H1 (cell line): ENCODE measurements at regions not wholly inside any gene's neighbourhood (a gene's known extent, or its start where the extent isn't known, plus 50 kb on each side); places are given as distances from the start of the nearest gene placed in this dataset.

Experiments used
- CTCF ChIA-PET: fragments of 300-600 bp; sonication (Branson Sonifier 250); formaldehyde crosslinking; loops from one replicate; lab custom pipeline; 2021; ENCODE audit not compliant: partially characterized antibody; lab: Charles Lee
- POLR2A ChIA-PET: fragments of 300-600 bp; sonication (Branson Sonifier 250); formaldehyde crosslinking; loops from one replicate; lab custom pipeline; 2021; ENCODE audit warnings: inconsistent platforms; ENCODE audit not compliant: partially characterized antibody; lab: Charles Lee
- DNase-seq, 2 experiments: peaks; one replicate each; pipeline versions ENCODE4 v3.0.0 to v3.0.0-alpha.2; 2010 to 2022; ENCODE audit warnings: low spot score in 2 of 2, low read depth in 1 of 2, mixed read lengths in 1 of 2
- FAIRE-seq: peaks from 2 replicates; lab custom pipeline; 2011; peaks lifted over from hg19 to GRCh38; lab: Jason Lieb, UNC
- H2AFZ ChIP-seq: 2 replicates; pipeline ENCODE4 v1.8.1; 2012; ENCODE audit warnings: low read length, inconsistent platforms
- H2AK5ac ChIP-seq: 2 replicates; pipeline ENCODE4 v1.6.1; 2013; ENCODE audit warnings: low read depth, low read length
- H2BK120ac ChIP-seq: replicated peaks from 2 replicates; pipeline ENCODE3; 2013; ENCODE audit warnings: low read depth, low read length, inconsistent platforms
- H2BK12ac ChIP-seq: 2 replicates; pipeline ENCODE4 v1.6.1; 2013; ENCODE audit warnings: low read depth, low read length
- H2BK15ac ChIP-seq: 2 replicates; pipeline ENCODE4 v1.6.1; 2013; ENCODE audit warnings: low read length
- H2BK20ac ChIP-seq: 2 replicates; pipeline ENCODE4 v1.6.1; 2013; ENCODE audit warnings: low read length
- H2BK5ac ChIP-seq: 2 replicates; pipeline ENCODE4 v1.6.1; 2013; ENCODE audit warnings: low read depth, low read length
- H3K14ac ChIP-seq: 2 replicates; pipeline ENCODE4 v1.6.1; 2013; ENCODE audit warnings: inconsistent platforms; ENCODE audit not compliant: insufficient read length
- H3K18ac ChIP-seq: 2 replicates; pipeline ENCODE4 v1.6.1; 2013; ENCODE audit warnings: low read length; ENCODE audit errors: extremely low read depth
- H3K23ac ChIP-seq: 2 replicates; pipeline ENCODE4 v1.6.1; 2013; ENCODE audit warnings: inconsistent platforms; ENCODE audit not compliant: insufficient read length
- H3K23me2 ChIP-seq: 2 replicates; pipeline ENCODE4 v1.6.1; 2013; ENCODE audit warnings: low read depth, low read length
- H3K27ac ChIP-seq: 2 replicates; pipeline ENCODE4 v1.6.1; 2011; ENCODE audit warnings: low read depth, low read length, inconsistent platforms
- H3K27me3 ChIP-seq, 4 experiments: replicated peaks in 1 of 4; 1 replicate in 1 of 4; 2 replicates in 3 of 4; pipeline versions ENCODE4 v1.6.1 to v1.8.1; 2011 to 2013; ENCODE audit warnings: low read length in 3 of 4, mild to moderate bottlenecking in 3 of 4, inconsistent platforms in 2 of 4, mixed read lengths in 2 of 4, moderate library complexity in 1 of 4; ENCODE audit not compliant: control insufficient read depth in 3 of 4, insufficient read depth in 3 of 4; ENCODE audit errors: extremely low read depth in 1 of 4
- H3K36me3 ChIP-seq, 4 experiments: 2 replicates each; pipeline versions ENCODE4 v1.6.1 to v1.8.1; 2011 to 2013; ENCODE audit warnings: mild to moderate bottlenecking in 4 of 4, low read length in 3 of 4, moderate library complexity in 2 of 4, control low read depth in 1 of 4, inconsistent platforms in 1 of 4; ENCODE audit not compliant: insufficient read depth in 4 of 4, control insufficient read depth in 2 of 4
- H3K4ac ChIP-seq: replicated peaks from 2 replicates; pipeline ENCODE3; 2013; ENCODE audit warnings: low read length, low read depth, mixed read lengths, inconsistent platforms; ENCODE audit not compliant: insufficient read length
- H3K4me1 ChIP-seq, 4 experiments: replicated peaks in 1 of 4; 1 replicate in 1 of 4; 2 replicates in 3 of 4; pipeline versions ENCODE4 v1.6.1 to v1.8.1; 2011 to 2013; ENCODE audit warnings: low read length in 3 of 4, inconsistent platforms in 2 of 4, mixed read lengths in 1 of 4; ENCODE audit not compliant: insufficient read depth in 4 of 4, control insufficient read depth in 3 of 4
- H3K4me2 ChIP-seq, 2 experiments: 2 replicates each; pipeline versions ENCODE4 v1.6.1 to v1.8.1; 2011 to 2013; ENCODE audit warnings: low read depth in 2 of 2, low read length in 2 of 2, control low read depth in 1 of 2, inconsistent platforms in 1 of 2, mild to moderate bottlenecking in 1 of 2; ENCODE audit not compliant: insufficient read depth in 1 of 2
- H3K4me3 ChIP-seq, 4 experiments: fragments of 200-600, 300-600 bp in 1 of 4; sonication (generic), shearing (Covaris generic), sonication (Bioruptor Twin) in 1 of 4; 2 replicates each; pipeline versions ENCODE4 v1.5.1 to v1.8.1; 2011 to 2016; ENCODE audit warnings: low read length in 4 of 4, low read depth in 3 of 4, control low read depth in 2 of 4, inconsistent platforms in 2 of 4, mild to moderate bottlenecking in 2 of 4, mixed read lengths in 1 of 4, moderate library complexity in 1 of 4; ENCODE audit not compliant: insufficient read depth in 2 of 4; ENCODE audit errors: extremely low read depth in 1 of 4
- H3K56ac ChIP-seq: replicated peaks from 2 replicates; pipeline ENCODE3; 2013; ENCODE audit warnings: low read depth, mild to moderate bottlenecking, mixed read lengths, low read length, inconsistent platforms; ENCODE audit not compliant: insufficient read length
- H3K79me1 ChIP-seq: 2 replicates; pipeline ENCODE4 v1.6.1; 2013; ENCODE audit warnings: low read depth, low read length, control low read depth
- H3K79me2 ChIP-seq, 2 experiments: 2 replicates each; pipeline versions ENCODE4 v1.6.1 to v1.8.1; 2012 to 2013; ENCODE audit warnings: low read length in 2 of 2, mild to moderate bottlenecking in 2 of 2, inconsistent platforms in 1 of 2; ENCODE audit not compliant: insufficient read depth in 2 of 2, control insufficient read depth in 1 of 2
- H3K9ac ChIP-seq, 4 experiments: replicated peaks in 1 of 4; 1 replicate in 1 of 4; 2 replicates in 3 of 4; pipeline versions ENCODE4 v1.6.1 to v1.8.1; 2011 to 2013; ENCODE audit warnings: low read depth in 3 of 4, low read length in 3 of 4, control low read depth in 2 of 4, mild to moderate bottlenecking in 2 of 4, moderate library complexity in 2 of 4, inconsistent platforms in 1 of 4; ENCODE audit errors: extremely low read depth in 1 of 4
- H3K9me3 ChIP-seq, 2 experiments: 2 replicates each; pipeline versions ENCODE4 v1.6.1 to v1.8.1; 2012 to 2013; ENCODE audit warnings: mild to moderate bottlenecking in 2 of 2, moderate library complexity in 2 of 2, control low read depth in 1 of 2, inconsistent platforms in 1 of 2, low read depth in 1 of 2, low read length in 1 of 2, mixed read lengths in 1 of 2; ENCODE audit not compliant: insufficient read depth in 2 of 2
- H4K20me1 ChIP-seq, 2 experiments: replicated peaks in 1 of 2; 2 replicates each; pipeline versions ENCODE3 to v1.8.1; 2011 to 2013; ENCODE audit warnings: inconsistent platforms in 2 of 2, low read length in 2 of 2, mild to moderate bottlenecking in 1 of 2; ENCODE audit not compliant: insufficient read depth in 2 of 2, control insufficient read depth in 1 of 2
- H4K5ac ChIP-seq: 2 replicates; pipeline ENCODE4 v1.6.1; 2013; ENCODE audit warnings: low read length, low read depth, mixed read lengths, inconsistent platforms; ENCODE audit not compliant: insufficient read length
- H4K8ac ChIP-seq: 2 replicates; pipeline ENCODE4 v1.8.0; 2013; ENCODE audit warnings: mild to moderate bottlenecking, moderate library complexity, low read length, inconsistent platforms; ENCODE audit not compliant: insufficient read depth; ENCODE audit errors: extremely low read depth
- H4K91ac ChIP-seq: replicated peaks from 2 replicates; pipeline ENCODE3; 2013; ENCODE audit warnings: low read length, mixed read lengths, inconsistent platforms; ENCODE audit not compliant: insufficient read length
- CREB1 ChIP-seq: IDR thresholded peaks from 2 replicates; pipeline ENCODE4 v1.6.1; 2012; ENCODE audit warnings: inconsistent platforms
- GABPA ChIP-seq: IDR thresholded peaks from 2 replicates; pipeline ENCODE4 v1.6.1; 2011; ENCODE audit warnings: mild to moderate bottlenecking, low read length, moderate library complexity, borderline replicate concordance; ENCODE audit not compliant: insufficient read depth
- HDAC2 ChIP-seq, 2 experiments: fragments of 300-600 bp in 1 of 2; sonication (generic) in 1 of 2; IDR thresholded peaks; 2 replicates each; pipeline ENCODE4 v1.6.1; 2011 to 2012; ENCODE audit warnings: low read depth in 2 of 2, low read length in 2 of 2, mild to moderate bottlenecking in 2 of 2, moderate library complexity in 2 of 2, borderline replicate concordance in 1 of 2, inconsistent platforms in 1 of 2
- KDM4A ChIP-seq: IDR thresholded peaks from one replicate; pipeline ENCODE4 v1.7.1; 2012; ENCODE audit warnings: low read depth, mild to moderate bottlenecking, moderate library complexity, low read length, inconsistent platforms; ENCODE audit not compliant: severe bottlenecking
- MAFK ChIP-seq: IDR thresholded peaks from 2 replicates; pipeline ENCODE4 v1.6.1; 2012; ENCODE audit warnings: low read depth, mild to moderate bottlenecking, improper control_type of control experiment, low read length
- RAD21 ChIP-seq, 2 experiments: IDR thresholded peaks in 1 of 2; conservative IDR thresholded peaks in 1 of 2; 2 replicates each; pipeline ENCODE4 v1.6.1; 2011; ENCODE audit warnings: low read depth in 2 of 2, low read length in 2 of 2, improper control_type of control experiment in 1 of 2, inconsistent platforms in 1 of 2, mild to moderate bottlenecking in 1 of 2, moderate library complexity in 1 of 2
- WGBS, 2 experiments: shearing (Covaris generic) in 1 of 2; methylation state at CpG; one replicate each; pipeline versions ENCODE4 v1.1.6 to v1.1.7; 2013 to 2015; ENCODE audit warnings: low lambda C conversion rate in 2 of 2, mixed read lengths in 2 of 2, inconsistent platforms in 1 of 2, low coverage in 1 of 2, missing lambda C conversion rate in 1 of 2; ENCODE audit not compliant: insufficient replicate concordance in 2 of 2, insufficient coverage in 1 of 2, insufficient read length in 1 of 2; ENCODE audit errors: extremely low coverage in 1 of 2, missing lambda C conversion rate in 1 of 2; 5-methylcytosine and 5-hydroxymethylcytosine counted together
- TF ChIP-seq, protein P1 (sequence below), 3 experiments: IDR thresholded peaks; 1 replicate in 2 of 3; 2 replicates in 1 of 3; pipeline versions ENCODE4 v1.5.1 to v1.6.1; 2011; ENCODE audit warnings: low read length in 3 of 3, mild to moderate bottlenecking in 3 of 3, inconsistent platforms in 2 of 3, low read depth in 1 of 3, moderate library complexity in 1 of 3; ENCODE audit not compliant: insufficient read depth in 1 of 3; ENCODE audit errors: control extremely low read depth in 1 of 3

DNA sequence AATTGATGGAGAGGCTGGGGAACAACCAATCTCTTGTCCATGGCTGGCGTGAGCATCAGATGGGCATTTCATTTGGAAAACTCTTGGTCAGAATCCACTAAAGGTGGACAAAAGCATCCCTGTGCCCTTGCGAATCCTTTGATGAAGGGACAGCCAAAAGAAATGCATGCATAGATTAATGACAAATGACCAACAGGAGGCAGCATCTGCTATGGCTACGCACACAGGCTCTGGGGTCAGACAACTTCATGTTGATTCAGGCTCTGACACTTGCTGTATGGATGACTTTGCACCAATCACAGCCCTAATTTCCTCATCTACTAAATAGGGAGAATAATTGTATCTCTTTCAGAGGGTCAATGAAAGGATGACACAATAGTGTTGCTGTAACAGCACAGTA lies 117.5 kb downstream of the ASCL4 start:
- H2BK20ac ChIP-seq, result no peak overlapping the region
- H4K20me1 ChIP-seq, result no peaks in the 10 kb centered on the region
- H3K9me3 ChIP-seq, result no peaks in the 10 kb centered on the region
- ChIA-PET CTCF (interaction anchor here (0.9 to 5.1 kb wide), 7 partner anchors 9 to 207 kb away, joined by 3 to 22 read pairs (median 3); no protein-coding TSS in a partner anchor), POLR2A (no interaction called here)
- H3K27ac ChIP-seq, result no peak overlapping the region
- no peak overlapping the region for H3K14ac ChIP-seq
- no peaks in the 10 kb centered on the region for H3K79me1 ChIP-seq
- TF ChIP-seq, protein P1, sequence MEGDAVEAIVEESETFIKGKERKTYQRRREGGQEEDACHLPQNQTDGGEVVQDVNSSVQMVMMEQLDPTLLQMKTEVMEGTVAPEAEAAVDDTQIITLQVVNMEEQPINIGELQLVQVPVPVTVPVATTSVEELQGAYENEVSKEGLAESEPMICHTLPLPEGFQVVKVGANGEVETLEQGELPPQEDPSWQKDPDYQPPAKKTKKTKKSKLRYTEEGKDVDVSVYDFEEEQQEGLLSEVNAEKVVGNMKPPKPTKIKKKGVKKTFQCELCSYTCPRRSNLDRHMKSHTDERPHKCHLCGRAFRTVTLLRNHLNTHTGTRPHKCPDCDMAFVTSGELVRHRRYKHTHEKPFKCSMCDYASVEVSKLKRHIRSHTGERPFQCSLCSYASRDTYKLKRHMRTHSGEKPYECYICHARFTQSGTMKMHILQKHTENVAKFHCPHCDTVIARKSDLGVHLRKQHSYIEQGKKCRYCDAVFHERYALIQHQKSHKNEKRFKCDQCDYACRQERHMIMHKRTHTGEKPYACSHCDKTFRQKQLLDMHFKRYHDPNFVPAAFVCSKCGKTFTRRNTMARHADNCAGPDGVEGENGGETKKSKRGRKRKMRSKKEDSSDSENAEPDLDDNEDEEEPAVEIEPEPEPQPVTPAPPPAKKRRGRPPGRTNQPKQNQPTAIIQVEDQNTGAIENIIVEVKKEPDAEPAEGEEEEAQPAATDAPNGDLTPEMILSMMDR (IDR thresholded peaks at IDR 0.05; ENCODE audit: control extremely low read depth in 1 of 3, insufficient read depth in 1 of 3, low read depth in 1 of 3, low read length in 3 of 3), result peak; percentile 32 to 80 (median 51)
- TF ChIP-seq RAD21 (IDR thresholded peaks at IDR 0.05 in 1 of 2, conservative IDR thresholded peaks at IDR 0.05 in 1 of 2; ENCODE audit: low read depth in 2 of 2, low read length in 2 of 2) (peak; percentile 56 to 60), CREB1 (0 out of 2 replicates have a peak, but pooled peaks have one; percentile 23), GABPA (no peak), KDM4A (no peak), HDAC2 (IDR thresholded peaks at IDR 0.05; ENCODE audit: borderline replicate concordance in 1 of 2, low read depth in 2 of 2, low read length in 2 of 2) (no peak), MAFK (no peak)
- 66% methylated on average over 3 of the region's 3 CpGs; no CpG with 5 or more reads in 1 of the 2 experiments for WGBS, 2 experiments
- H3K36me3 ChIP-seq, result no peaks in the 10 kb centered on the region
- no peak overlapping the region for H3K18ac ChIP-seq
- no peak overlapping the region for H3K9ac ChIP-seq
- H2BK120ac ChIP-seq, result no peak overlapping the region
- no peak overlapping the region for H3K4me3 ChIP-seq
- FAIRE-seq (peak; percentile 24), DNase-seq (no peak)
- H4K91ac ChIP-seq, result no peak overlapping the region
- no peak overlapping the region for H2AFZ ChIP-seq
- H3K27me3 ChIP-seq, result no peaks in the 10 kb centered on the region
- no peak overlapping the region for H4K8ac ChIP-seq
- no peak overlapping the region for H2BK12ac ChIP-seq
- no peak overlapping the region for H3K23ac ChIP-seq
- no peak overlapping the region for H2BK5ac ChIP-seq
- no peaks in the 10 kb centered on the region for H3K23me2 ChIP-seq
- no peaks in the 10 kb centered on the region for H3K79me2 ChIP-seq
- H3K56ac ChIP-seq, result no peak overlapping the region
- no peak overlapping the region for H3K4me2 ChIP-seq
- no peaks in the 10 kb centered on the region for H3K4me1 ChIP-seq
- no peak overlapping the region for H2BK15ac ChIP-seq
- H3K4ac ChIP-seq, result no peak overlapping the region
- no peak overlapping the region for H2AK5ac ChIP-seq
- H4K5ac ChIP-seq, result no peak overlapping the region
